Endodermal cell (in vitro differentiated cells): ENCODE measurements at regions not wholly inside any gene's neighbourhood (a gene's known extent, or its start where the extent isn't known, plus 50 kb on each side); places are given as distances from the start of the nearest gene placed in this dataset.

Experiments used
- DNase-seq: peaks from one replicate; pipeline ENCODE4 v3.0.0-alpha.2; 2017
- H3K27ac ChIP-seq: 2 replicates; pipeline ENCODE4 v1.5.1; 2013; ENCODE audit warnings: mild to moderate bottlenecking, low read depth, low read length, moderate library complexity
- H3K27me3 ChIP-seq: 2 replicates; pipeline ENCODE4 v1.6.1; 2013; ENCODE audit warnings: mild to moderate bottlenecking, low read length, moderate library complexity; ENCODE audit not compliant: insufficient read depth, control insufficient read depth, poor library complexity, severe bottlenecking
- H3K36me3 ChIP-seq: 2 replicates; pipeline ENCODE4 v1.7.0; 2013; ENCODE audit warnings: mild to moderate bottlenecking, low read length, moderate library complexity; ENCODE audit not compliant: control insufficient read depth, insufficient read depth
- H3K4me1 ChIP-seq: one replicate; pipeline ENCODE4 v1.7.0; 2013; ENCODE audit warnings: low read length; ENCODE audit not compliant: control insufficient read depth, insufficient read depth
- H3K4me3 ChIP-seq: 2 replicates; pipeline ENCODE4 v1.5.1; 2013; ENCODE audit warnings: mild to moderate bottlenecking, low read length, moderate library complexity
- H3K9ac ChIP-seq: 2 replicates; pipeline ENCODE4 v1.6.1; 2013; ENCODE audit warnings: mild to moderate bottlenecking, low read length, moderate library complexity; ENCODE audit not compliant: poor library complexity, severe bottlenecking; ENCODE audit errors: extremely low read depth
- H3K9me3 ChIP-seq: 2 replicates; pipeline ENCODE4 v1.6.1; 2013; ENCODE audit warnings: mild to moderate bottlenecking, low read length, moderate library complexity; ENCODE audit not compliant: control insufficient read depth
- H3K27ac Mint-ChIP-seq: 2 replicates; pipeline ENCODE4 v1.8.0; 2020; ENCODE audit warnings: mixed read lengths
- H3K27me3 Mint-ChIP-seq: 2 replicates; pipeline ENCODE4 v1.8.0; 2021; ENCODE audit warnings: mild to moderate bottlenecking, mixed read lengths; ENCODE audit not compliant: insufficient read depth
- H3K36me3 Mint-ChIP-seq: 2 replicates; pipeline ENCODE4 v1.8.0; 2020; ENCODE audit warnings: low read depth, mixed read lengths
- H3K4me1 Mint-ChIP-seq: 2 replicates; pipeline ENCODE4 v1.8.0; 2020; ENCODE audit warnings: mixed read lengths
- H3K4me3 Mint-ChIP-seq: 2 replicates; pipeline ENCODE4 v1.8.0; 2020; ENCODE audit warnings: mild to moderate bottlenecking, moderate library complexity, mixed read lengths
- H3K9me3 Mint-ChIP-seq: 2 replicates; pipeline ENCODE4 v1.8.0; 2020; ENCODE audit warnings: mild to moderate bottlenecking, mixed read lengths
- CTCF ChIP-seq: fragments of 200-600 bp; sonication (generic); conservative IDR thresholded peaks from 2 replicates; pipeline ENCODE4 v1.5.0; 2021; ENCODE audit warnings: antibody characterized with exemption, mild to moderate bottlenecking
- WGBS, 2 experiments: methylation state at CpG; one replicate each; pipeline versions ENCODE4 v1.1.5 to v1.1.7; 2013; ENCODE audit warnings: missing lambda C conversion rate in 2 of 2, mixed read lengths in 1 of 2; ENCODE audit not compliant: insufficient coverage in 1 of 2, insufficient read length in 1 of 2; 5-methylcytosine and 5-hydroxymethylcytosine counted together

GRCh38 chr15:26298010-26298658 is 435.0 kb upstream of the ATP10A start:
- H3K9me3 ChIP-seq: peaks cover 3% of the 10 kb centered on the region
- H3K27me3 ChIP-seq: no peaks in the 10 kb centered on the region
- no peak overlapping the region for H3K4me3 ChIP-seq
- Mint-ChIP-seq H3K4me3 (no peak overlapping the region), H3K36me3 (no peaks in the 10 kb centered on the region), H3K27ac (no peak overlapping the region), H3K4me1 (peaks cover 7% of the 10 kb centered on the region), H3K27me3 (no peaks in the 10 kb centered on the region), H3K9me3 (peaks cover 16% of the 10 kb centered on the region)
- no peak for DNase-seq
- H3K9ac ChIP-seq: no peak overlapping the region
- H3K27ac ChIP-seq: no peak overlapping the region
- no peaks in the 10 kb centered on the region for H3K4me1 ChIP-seq
- no peak for TF ChIP-seq CTCF
- H3K36me3 ChIP-seq: no peaks in the 10 kb centered on the region
- 96 to 97% methylated on average over 18 to 38 of the region's 38 CpGs for WGBS, 2 experiments

GRCh38 chr15:26295336-26296085 is 432.4 kb upstream of the ATP10A start:
- H3K27ac Mint-ChIP-seq: no peak overlapping the region
- no peak for DNase-seq
- Histone ChIP-seq H3K9me3 (peaks cover 3% of the 10 kb centered on the region), H3K9ac (no peak overlapping the region), H3K27me3 (no peaks in the 10 kb centered on the region), H3K4me3 (no peak overlapping the region), H3K27ac (no peak overlapping the region), H3K36me3 (no peaks in the 10 kb centered on the region), H3K4me1 (no peaks in the 10 kb centered on the region)
- peaks cover 7% of the 10 kb centered on the region for H3K4me1 Mint-ChIP-seq
- no peak overlapping the region for H3K4me3 Mint-ChIP-seq
- no peaks in the 10 kb centered on the region for H3K36me3 Mint-ChIP-seq
- no peak for TF ChIP-seq CTCF
- peaks cover 19% of the 10 kb centered on the region for H3K9me3 Mint-ChIP-seq
- WGBS, 2 experiments: 90% methylated on average over 4 of the region's 4 CpGs; no CpG with 5 or more reads in 1 of the 2 experiments
- H3K27me3 Mint-ChIP-seq: no peaks in the 10 kb centered on the region

- Mint-ChIP-seq H3K4me1 (peaks cover 7% of the 10 kb centered on the region), H3K4me3 (no peak overlapping the region), H3K36me3 (no peaks in the 10 kb centered on the region), H3K27me3 (no peaks in the 10 kb centered on the region), H3K9me3 (peaks cover 29% of the 10 kb centered on the region), H3K27ac (no peak overlapping the region)
- 60 to 61% methylated on average over 1 to 5 of the region's 5 CpGs for WGBS, 2 experiments
- Histone ChIP-seq H3K4me3 (no peak overlapping the region), H3K27ac (no peak overlapping the region), H3K36me3 (no peaks in the 10 kb centered on the region), H3K9me3 (peaks cover 3% of the 10 kb centered on the region), H3K4me1 (no peaks in the 10 kb centered on the region), H3K27me3 (no peaks in the 10 kb centered on the region), H3K9ac (no peak overlapping the region)
- TF ChIP-seq CTCF: peak; percentile 73
- peak; percentile 91 for DNase-seq
These were observed 431.0 kb upstream of the ATP10A start for GRCh38 chr15:26294059-26294689.
